Neural cell (in vitro differentiated cells): ENCODE measurements at regions not wholly inside any gene's neighbourhood (a gene's known extent, or its start where the extent isn't known, plus 50 kb on each side); places are given as distances from the start of the nearest gene placed in this dataset.

Source experiments
- TF ChIP-seq, protein P1 (sequence below): fragments of 450-650 bp; IDR thresholded peaks from 2 replicates; pipeline ENCODE4 v1.5.1; 2014; ENCODE audit warnings: antibody characterized with exemption, mild to moderate bottlenecking, moderate library complexity; ENCODE audit not compliant: poor library complexity, severe bottlenecking
- TF ChIP-seq, protein P2 (sequence below): IDR thresholded peaks from 2 replicates; pipeline ENCODE4 v1.6.1; 2012; ENCODE audit warnings: borderline replicate concordance

DNA sequence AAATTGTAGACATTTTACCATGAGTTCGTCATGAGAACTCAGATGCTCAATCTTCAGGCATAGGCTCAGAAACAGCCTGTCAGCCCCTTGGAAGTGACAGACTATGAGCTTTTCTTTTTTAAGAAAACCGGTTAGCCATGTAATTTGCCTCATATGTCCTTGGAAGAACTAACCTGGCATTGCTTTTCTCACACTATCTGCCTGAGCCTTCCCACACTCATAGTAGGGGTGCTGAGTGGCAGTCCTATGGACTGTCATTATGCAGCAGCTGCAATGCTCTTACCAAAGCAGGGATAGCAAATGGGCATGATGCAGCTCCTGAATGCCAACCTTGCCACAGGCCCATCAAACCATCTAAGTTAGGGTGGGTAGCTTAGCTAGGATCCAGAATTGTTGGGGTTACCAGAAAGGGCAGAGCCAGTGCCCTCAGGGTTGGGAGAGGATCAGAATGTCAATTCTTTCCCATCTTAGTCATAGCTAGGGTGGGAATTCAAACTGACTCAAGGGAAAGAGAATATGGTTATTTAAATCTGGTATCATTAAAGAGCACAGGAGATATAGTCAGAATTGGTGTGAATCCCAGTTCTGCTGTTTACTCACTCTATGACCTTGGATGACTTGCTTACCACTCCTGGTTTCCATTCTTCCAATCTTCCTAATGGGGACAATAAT, 230.6 kb upstream of the CPEB2 start:
- TF ChIP-seq, protein P1, sequence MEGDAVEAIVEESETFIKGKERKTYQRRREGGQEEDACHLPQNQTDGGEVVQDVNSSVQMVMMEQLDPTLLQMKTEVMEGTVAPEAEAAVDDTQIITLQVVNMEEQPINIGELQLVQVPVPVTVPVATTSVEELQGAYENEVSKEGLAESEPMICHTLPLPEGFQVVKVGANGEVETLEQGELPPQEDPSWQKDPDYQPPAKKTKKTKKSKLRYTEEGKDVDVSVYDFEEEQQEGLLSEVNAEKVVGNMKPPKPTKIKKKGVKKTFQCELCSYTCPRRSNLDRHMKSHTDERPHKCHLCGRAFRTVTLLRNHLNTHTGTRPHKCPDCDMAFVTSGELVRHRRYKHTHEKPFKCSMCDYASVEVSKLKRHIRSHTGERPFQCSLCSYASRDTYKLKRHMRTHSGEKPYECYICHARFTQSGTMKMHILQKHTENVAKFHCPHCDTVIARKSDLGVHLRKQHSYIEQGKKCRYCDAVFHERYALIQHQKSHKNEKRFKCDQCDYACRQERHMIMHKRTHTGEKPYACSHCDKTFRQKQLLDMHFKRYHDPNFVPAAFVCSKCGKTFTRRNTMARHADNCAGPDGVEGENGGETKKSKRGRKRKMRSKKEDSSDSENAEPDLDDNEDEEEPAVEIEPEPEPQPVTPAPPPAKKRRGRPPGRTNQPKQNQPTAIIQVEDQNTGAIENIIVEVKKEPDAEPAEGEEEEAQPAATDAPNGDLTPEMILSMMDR, result no peak
- TF ChIP-seq, protein P2, sequence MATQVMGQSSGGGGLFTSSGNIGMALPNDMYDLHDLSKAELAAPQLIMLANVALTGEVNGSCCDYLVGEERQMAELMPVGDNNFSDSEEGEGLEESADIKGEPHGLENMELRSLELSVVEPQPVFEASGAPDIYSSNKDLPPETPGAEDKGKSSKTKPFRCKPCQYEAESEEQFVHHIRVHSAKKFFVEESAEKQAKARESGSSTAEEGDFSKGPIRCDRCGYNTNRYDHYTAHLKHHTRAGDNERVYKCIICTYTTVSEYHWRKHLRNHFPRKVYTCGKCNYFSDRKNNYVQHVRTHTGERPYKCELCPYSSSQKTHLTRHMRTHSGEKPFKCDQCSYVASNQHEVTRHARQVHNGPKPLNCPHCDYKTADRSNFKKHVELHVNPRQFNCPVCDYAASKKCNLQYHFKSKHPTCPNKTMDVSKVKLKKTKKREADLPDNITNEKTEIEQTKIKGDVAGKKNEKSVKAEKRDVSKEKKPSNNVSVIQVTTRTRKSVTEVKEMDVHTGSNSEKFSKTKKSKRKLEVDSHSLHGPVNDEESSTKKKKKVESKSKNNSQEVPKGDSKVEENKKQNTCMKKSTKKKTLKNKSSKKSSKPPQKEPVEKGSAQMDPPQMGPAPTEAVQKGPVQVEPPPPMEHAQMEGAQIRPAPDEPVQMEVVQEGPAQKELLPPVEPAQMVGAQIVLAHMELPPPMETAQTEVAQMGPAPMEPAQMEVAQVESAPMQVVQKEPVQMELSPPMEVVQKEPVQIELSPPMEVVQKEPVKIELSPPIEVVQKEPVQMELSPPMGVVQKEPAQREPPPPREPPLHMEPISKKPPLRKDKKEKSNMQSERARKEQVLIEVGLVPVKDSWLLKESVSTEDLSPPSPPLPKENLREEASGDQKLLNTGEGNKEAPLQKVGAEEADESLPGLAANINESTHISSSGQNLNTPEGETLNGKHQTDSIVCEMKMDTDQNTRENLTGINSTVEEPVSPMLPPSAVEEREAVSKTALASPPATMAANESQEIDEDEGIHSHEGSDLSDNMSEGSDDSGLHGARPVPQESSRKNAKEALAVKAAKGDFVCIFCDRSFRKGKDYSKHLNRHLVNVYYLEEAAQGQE, result no peak
